ENCODE measurements at regions not wholly inside any gene's neighbourhood (a gene's known extent, or its start where the extent isn't known, plus 50 kb on each side); places are given as distances from the start of the nearest gene placed in this dataset.

- dilution Hi-C loops (cut with MboI; ENCODE audit: extremely low pct_ligation_motif_present, low sequenced_read_pairs) = no loop called here
- BruUV-seq (replicated peaks) = no TSS peak
- CTCF ChIA-PET = no interaction called here
These were observed 670.3 kb upstream of the HS6ST1 start for GRCh38 chr2:128988967-128989366.

More at GRCh38 chr2:128988967-128989366, 670.3 kb upstream of the HS6ST1 start:
- TF ChIP-seq JUN (IDR thresholded peaks at IDR 0.05; ENCODE audit: borderline replicate concordance, insufficient read depth, insufficient read length, low read depth) (no peak), EZH2 (IDR thresholded peaks at IDR 0.05; ENCODE audit: borderline replicate concordance, low read depth, low read length, severe bottlenecking) (no peak), FOS (IDR thresholded peaks at IDR 0.05; ENCODE audit: borderline replicate concordance, insufficient read depth, low read length) (no peak), POLR2A (IDR thresholded peaks at IDR 0.05; ENCODE audit: low read depth, low read length) (no peak), MYC (IDR thresholded peaks at IDR 0.05; ENCODE audit: low read depth, low read length) (no peak), POLR2AphosphoS5 (IDR thresholded peaks at IDR 0.05; ENCODE audit: insufficient read depth, low read depth, low read length) (no peak), CTCF (IDR thresholded peaks at IDR 0.05; ENCODE audit: extremely low read depth in 1 of 2, insufficient read depth in 1 of 2, low read depth in 1 of 2, low read length in 2 of 2) (no peak), GATA2 (IDR thresholded peaks at IDR 0.05; ENCODE audit: insufficient read depth, insufficient read length, low read depth, low read length) (no peak)
- TF ChIP-seq, protein P1, sequence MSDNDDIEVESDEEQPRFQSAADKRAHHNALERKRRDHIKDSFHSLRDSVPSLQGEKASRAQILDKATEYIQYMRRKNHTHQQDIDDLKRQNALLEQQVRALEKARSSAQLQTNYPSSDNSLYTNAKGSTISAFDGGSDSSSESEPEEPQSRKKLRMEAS (IDR thresholded peaks at IDR 0.05; ENCODE audit: insufficient read depth, insufficient read length) = no peak
- H3K27me3 ChIP-seq (ENCODE audit: control insufficient read depth in 2 of 2, insufficient read depth in 2 of 2, low read length in 2 of 2) = no peaks in the 10 kb centered on the region
- H3K4me1 ChIP-seq (ENCODE audit: control insufficient read depth, extremely low read depth, insufficient read depth, low read length) = no peaks in the 10 kb centered on the region
- POLR2A ChIA-PET = no interaction called here
- H3K4me2 ChIP-seq (ENCODE audit: insufficient read depth, low read length) = no peak overlapping the region
- peaks cover 4% of the 10 kb centered on the region for H3K9me3 ChIP-seq (replicated peaks; ENCODE audit: control insufficient read depth, insufficient read depth, low read length)
- FAIRE-seq = no peak
- no peaks in the 10 kb centered on the region for H3K79me2 ChIP-seq (ENCODE audit: control insufficient read depth, insufficient read depth, low read length)
- no peak overlapping the region for H3K27ac ChIP-seq (ENCODE audit: insufficient read depth, low read depth, low read length)
- no peaks in the 10 kb centered on the region for H3K9me1 ChIP-seq (replicated peaks; ENCODE audit: control insufficient read depth, extremely low read depth, insufficient read depth, low read length)
- H4K20me1 ChIP-seq (replicated peaks; ENCODE audit: control insufficient read depth, extremely low read depth, insufficient read depth, low read length) = no peaks in the 10 kb centered on the region
- H3K36me3 ChIP-seq (ENCODE audit: control insufficient read depth in 2 of 2, extremely low read depth in 1 of 2, insufficient read depth in 2 of 2, low read length in 2 of 2) = no peaks in the 10 kb centered on the region
- H2AFZ ChIP-seq (ENCODE audit: low read depth, low read length) = no peak overlapping the region
- intact Hi-C loops (cut with micrococcal nuclease) = no loop called here
- no peak overlapping the region for H3K4me3 ChIP-seq (replicated peaks in 1 of 3; ENCODE audit: insufficient read depth in 1 of 3, low read depth in 1 of 3, low read length in 3 of 3)
- DNase-seq (ENCODE audit: low read depth, low spot score) = no peak
- no peak overlapping the region for H3K9ac ChIP-seq (replicated peaks; ENCODE audit: extremely low read depth, insufficient read depth, low read length)
